ENCODE measurements at regions not wholly inside any gene's neighbourhood (a gene's known extent, or its start where the extent isn't known, plus 50 kb on each side); places are given as distances from the start of the nearest gene placed in this dataset.

GRCh38 chr2:12044857-12045256 is 298.4 kb downstream of the LPIN1 start:
- 30% methylated on average over 2 of the region's 8 CpGs for WGBS (ENCODE audit: insufficient coverage)
- Histone ChIP-seq H3K27me3 (ENCODE audit: control insufficient read depth, insufficient read depth, low read length) (no peaks in the 10 kb centered on the region), H3K27ac (ENCODE audit: low read depth, low read length) (no peak overlapping the region), H3K36me3 (ENCODE audit: control insufficient read depth, insufficient read depth, low read length) (no peaks in the 10 kb centered on the region), H3K9me3 (ENCODE audit: control insufficient read depth, insufficient read depth, low read length) (no peaks in the 10 kb centered on the region), H3K4me3 (ENCODE audit: low read depth, low read length) (no peak overlapping the region), H3K4me1 (ENCODE audit: control insufficient read depth, insufficient read depth, low read length) (no peaks in the 10 kb centered on the region)
- DNase-seq (ENCODE audit: low read depth in 4 of 6, low spot score in 6 of 6), result peak in 3 of 6 donors; percentile 13 to 72 (median 67)

- WGBS (ENCODE audit: insufficient coverage), result 61% methylated on average over 6 of the region's 9 CpGs
- H3K4me1 ChIP-seq (ENCODE audit: control insufficient read depth, insufficient read depth, low read length), result no peaks in the 10 kb centered on the region
- peak in 2 of 6 donors; percentile 68 to 91 for DNase-seq (ENCODE audit: low read depth in 4 of 6, low spot score in 6 of 6)
- no peaks in the 10 kb centered on the region for H3K27me3 ChIP-seq (ENCODE audit: control insufficient read depth, insufficient read depth, low read length)
- H3K27ac ChIP-seq (ENCODE audit: low read depth, low read length), result no peak overlapping the region
- H3K36me3 ChIP-seq (ENCODE audit: control insufficient read depth, insufficient read depth, low read length), result no peaks in the 10 kb centered on the region
- no peak overlapping the region for H3K4me3 ChIP-seq (ENCODE audit: low read depth, low read length)
- no peaks in the 10 kb centered on the region for H3K9me3 ChIP-seq (ENCODE audit: control insufficient read depth, insufficient read depth, low read length)
Observed at GRCh38 chr2:12045864-12046291, 299.4 kb downstream of the LPIN1 start.

- DNase-seq (ENCODE audit: low read depth in 4 of 6, low spot score in 6 of 6), result no peak
- H3K4me3 ChIP-seq (ENCODE audit: low read depth, low read length), result no peak overlapping the region
- H3K27ac ChIP-seq (ENCODE audit: low read depth, low read length), result no peak overlapping the region
- no peaks in the 10 kb centered on the region for H3K27me3 ChIP-seq (ENCODE audit: control insufficient read depth, insufficient read depth, low read length)
- no peaks in the 10 kb centered on the region for H3K36me3 ChIP-seq (ENCODE audit: control insufficient read depth, insufficient read depth, low read length)
- no peaks in the 10 kb centered on the region for H3K9me3 ChIP-seq (ENCODE audit: control insufficient read depth, insufficient read depth, low read length)
- H3K4me1 ChIP-seq (ENCODE audit: control insufficient read depth, insufficient read depth, low read length), result no peaks in the 10 kb centered on the region
- 73% methylated on average over 2 of the region's 4 CpGs for WGBS (ENCODE audit: insufficient coverage)
Observed at GRCh38 chr2:12046641-12047040, 300.2 kb downstream of the LPIN1 start.

- H3K4me1 ChIP-seq (ENCODE audit: control insufficient read depth, insufficient read depth, low read length), result no peaks in the 10 kb centered on the region
- no peaks in the 10 kb centered on the region for H3K9me3 ChIP-seq (ENCODE audit: control insufficient read depth, insufficient read depth, low read length)
- DNase-seq (ENCODE audit: low read depth in 4 of 6, low spot score in 6 of 6), result no peak
- H3K4me3 ChIP-seq (ENCODE audit: low read depth, low read length), result no peak overlapping the region
- no peaks in the 10 kb centered on the region for H3K36me3 ChIP-seq (ENCODE audit: control insufficient read depth, insufficient read depth, low read length)
- no peak overlapping the region for H3K27ac ChIP-seq (ENCODE audit: low read depth, low read length)
- H3K27me3 ChIP-seq (ENCODE audit: control insufficient read depth, insufficient read depth, low read length), result no peaks in the 10 kb centered on the region
Observed at GRCh38 chr2:12047761-12048160, 301.3 kb downstream of the LPIN1 start.

GRCh38 chr2:12048550-12048949 is 302.1 kb downstream of the LPIN1 start:
- Histone ChIP-seq H3K36me3 (ENCODE audit: control insufficient read depth, insufficient read depth, low read length) (no peaks in the 10 kb centered on the region), H3K4me3 (ENCODE audit: low read depth, low read length) (no peak overlapping the region), H3K27me3 (ENCODE audit: control insufficient read depth, insufficient read depth, low read length) (no peaks in the 10 kb centered on the region), H3K27ac (ENCODE audit: low read depth, low read length) (no peak overlapping the region), H3K4me1 (ENCODE audit: control insufficient read depth, insufficient read depth, low read length) (no peaks in the 10 kb centered on the region), H3K9me3 (ENCODE audit: control insufficient read depth, insufficient read depth, low read length) (no peaks in the 10 kb centered on the region)
- peak in 1 of 6 donors; percentile 47 for DNase-seq (ENCODE audit: low read depth in 4 of 6, low spot score in 6 of 6)
- WGBS (ENCODE audit: insufficient coverage), result 60% methylated on average over 4 of the region's 4 CpGs

- H3K9me3 ChIP-seq (ENCODE audit: control insufficient read depth, insufficient read depth, low read length), result no peaks in the 10 kb centered on the region
- WGBS (ENCODE audit: insufficient coverage), result no CpG with 5 or more reads among the region's 6 CpGs
- peak in 1 of 6 donors; percentile 29 for DNase-seq (ENCODE audit: low read depth in 4 of 6, low spot score in 6 of 6)
Observed at GRCh38 chr2:12050396-12050795, 304.0 kb downstream of the LPIN1 start.

GRCh38 chr2:12051831-12052230 is 305.4 kb downstream of the LPIN1 start:
- Histone ChIP-seq H3K27me3 (ENCODE audit: control insufficient read depth, insufficient read depth, low read length) (no peaks in the 10 kb centered on the region), H3K4me1 (ENCODE audit: control insufficient read depth, insufficient read depth, low read length) (no peaks in the 10 kb centered on the region), H3K9me3 (ENCODE audit: control insufficient read depth, insufficient read depth, low read length) (no peaks in the 10 kb centered on the region), H3K4me3 (ENCODE audit: low read depth, low read length) (no peak overlapping the region), H3K27ac (ENCODE audit: low read depth, low read length) (no peak overlapping the region), H3K36me3 (ENCODE audit: control insufficient read depth, insufficient read depth, low read length) (no peaks in the 10 kb centered on the region)
- DNase-seq (ENCODE audit: low read depth in 4 of 6, low spot score in 6 of 6), result no peak
- WGBS (ENCODE audit: insufficient coverage), result 100% methylated on average over 1 of the region's 2 CpGs

More at GRCh38 chr2:12050396-12050795, 304.0 kb downstream of the LPIN1 start:
- H3K4me1 ChIP-seq (ENCODE audit: control insufficient read depth, insufficient read depth, low read length), result no peaks in the 10 kb centered on the region
- H3K27ac ChIP-seq (ENCODE audit: low read depth, low read length), result no peak overlapping the region
- H3K36me3 ChIP-seq (ENCODE audit: control insufficient read depth, insufficient read depth, low read length), result no peaks in the 10 kb centered on the region
- H3K27me3 ChIP-seq (ENCODE audit: control insufficient read depth, insufficient read depth, low read length), result no peaks in the 10 kb centered on the region
- H3K4me3 ChIP-seq (ENCODE audit: low read depth, low read length), result no peak overlapping the region

- no peak overlapping the region for H3K27ac ChIP-seq (ENCODE audit: low read depth, low read length)
- no peak for DNase-seq (ENCODE audit: low read depth in 4 of 6, low spot score in 6 of 6)
- H3K4me3 ChIP-seq (ENCODE audit: low read depth, low read length), result no peak overlapping the region
- H3K9me3 ChIP-seq (ENCODE audit: control insufficient read depth, insufficient read depth, low read length), result no peaks in the 10 kb centered on the region
- no peaks in the 10 kb centered on the region for H3K4me1 ChIP-seq (ENCODE audit: control insufficient read depth, insufficient read depth, low read length)
- no peaks in the 10 kb centered on the region for H3K27me3 ChIP-seq (ENCODE audit: control insufficient read depth, insufficient read depth, low read length)
- WGBS (ENCODE audit: insufficient coverage), result no CpG with 5 or more reads among the region's 3 CpGs
- H3K36me3 ChIP-seq (ENCODE audit: control insufficient read depth, insufficient read depth, low read length), result no peaks in the 10 kb centered on the region
Observed at GRCh38 chr2:12052796-12053195, 306.4 kb downstream of the LPIN1 start.

GRCh38 chr2:12054956-12055618 is 308.7 kb downstream of the LPIN1 start:
- no CpG with 5 or more reads among the region's 3 CpGs for WGBS (ENCODE audit: insufficient coverage)
- DNase-seq (ENCODE audit: low read depth in 4 of 6, low spot score in 6 of 6), result peak in 1 of 6 donors; percentile 26
- Histone ChIP-seq H3K27me3 (ENCODE audit: control insufficient read depth, insufficient read depth, low read length) (no peaks in the 10 kb centered on the region), H3K4me3 (ENCODE audit: low read depth, low read length) (no peak overlapping the region), H3K27ac (ENCODE audit: low read depth, low read length) (no peak overlapping the region), H3K9me3 (ENCODE audit: control insufficient read depth, insufficient read depth, low read length) (no peaks in the 10 kb centered on the region), H3K36me3 (ENCODE audit: control insufficient read depth, insufficient read depth, low read length) (no peaks in the 10 kb centered on the region), H3K4me1 (ENCODE audit: control insufficient read depth, insufficient read depth, low read length) (no peaks in the 10 kb centered on the region)

- H3K9me3 ChIP-seq (ENCODE audit: control insufficient read depth, insufficient read depth, low read length), result no peaks in the 10 kb centered on the region
- WGBS (ENCODE audit: insufficient coverage), result 53% methylated on average over 9 of the region's 12 CpGs
Observed at GRCh38 chr2:12057436-12058166, 311.2 kb downstream of the LPIN1 start.

More at GRCh38 chr2:12057436-12058166, 311.2 kb downstream of the LPIN1 start:
- no peak overlapping the region for H3K27ac ChIP-seq (ENCODE audit: low read depth, low read length)
- no peaks in the 10 kb centered on the region for H3K4me1 ChIP-seq (ENCODE audit: control insufficient read depth, insufficient read depth, low read length)
- no peak overlapping the region for H3K4me3 ChIP-seq (ENCODE audit: low read depth, low read length)
- DNase-seq (ENCODE audit: low read depth in 4 of 6, low spot score in 6 of 6), result no peak
- no peaks in the 10 kb centered on the region for H3K36me3 ChIP-seq (ENCODE audit: control insufficient read depth, insufficient read depth, low read length)
- H3K27me3 ChIP-seq (ENCODE audit: control insufficient read depth, insufficient read depth, low read length), result no peaks in the 10 kb centered on the region
